A549 (cell line): ENCODE measurements at regions not wholly inside any gene's neighbourhood (a gene's known extent, or its start where the extent isn't known, plus 50 kb on each side); places are given as distances from the start of the nearest gene placed in this dataset.
"Not testable (repeated sequence)": the region's sequence is repeated elsewhere in the genome, so short reads cannot be mapped to it uniquely, and the experiment has no call there.

Source experiments
- ATAC-seq, 2 experiments: fragments of 200-7000 bp in 1 of 2; fragments of >200 bp in 1 of 2; cut with Nextera tagmentation in 1 of 2; cut with Tn5 transposase in 1 of 2; 3 replicates each; pipeline versions ENCODE4 v1.8.0 to v1.9.1; 2018 to 2020; ENCODE audit warnings: mild to moderate bottlenecking in 1 of 2, moderate library complexity in 1 of 2
- CTCF ChIA-PET: fragments of 300-600 bp; sonication (Branson Sonifier 250); formaldehyde crosslinking; extraction: SDS; loops from one replicate; lab custom pipeline; 2021; ENCODE audit warnings: antibody characterized with exemption, inconsistent platforms; lab: Yijun Ruan, JAX
- POLR2A ChIA-PET: fragments of 350-600 bp; formaldehyde crosslinking; extraction: SDS; loops from one replicate; lab custom pipeline; 2021; ENCODE audit warnings: antibody characterized with exemption, inconsistent platforms; lab: Yijun Ruan, JAX
- DNase-seq, 2 experiments: peaks; one replicate each; pipeline versions ENCODE4 v3.0.0 to v3.0.0-alpha.2; 2011 to 2016; ENCODE audit warnings: low read depth in 1 of 2, low spot score in 1 of 2
- FAIRE-seq: peaks from 2 replicates; lab custom pipeline; 2011; peaks lifted over from hg19 to GRCh38; lab: Jason Lieb, UNC
- H3K27ac ChIP-seq, 2 experiments: fragments of >200 bp; sonication (Bioruptor Twin); formaldehyde crosslinking; 3 replicates each; pipeline ENCODE4 v1.5.1; 2016 to 2017
- H3K4me1 ChIP-seq: fragments of >200 bp; sonication (Bioruptor Twin); formaldehyde crosslinking; 3 replicates; pipeline ENCODE4 v1.6.1; 2016
- H3K4me2 ChIP-seq: fragments of >200 bp; sonication (Bioruptor Twin); formaldehyde crosslinking; 3 replicates; pipeline ENCODE4 v1.6.1; 2016
- H3K4me3 ChIP-seq: fragments of >200 bp; sonication (Bioruptor Twin); formaldehyde crosslinking; 3 replicates; pipeline ENCODE4 v1.5.1; 2016
- H3K9me3 ChIP-seq: fragments of >200 bp; sonication (Bioruptor Twin); formaldehyde crosslinking; 3 replicates; pipeline ENCODE4 v1.6.1; 2016
- EHF ChIP-seq: fragments of 250-450 bp; sonication (Bioruptor Pico); IDR thresholded peaks from 2 replicates; pipeline ENCODE4 v1.5.0; 2020; ENCODE audit warnings: mild to moderate bottlenecking
- EHMT2 ChIP-seq: fragments of 200-600 bp; sonication (generic); IDR thresholded peaks from 2 replicates; pipeline ENCODE4 v1.6.1; 2016; ENCODE audit warnings: antibody characterized with exemption, low read depth, mild to moderate bottlenecking, moderate library complexity
- ESRRA ChIP-seq: fragments of 150-350 bp; IDR thresholded peaks from 2 replicates; pipeline ENCODE4 v1.6.1; 2014; ENCODE audit warnings: mild to moderate bottlenecking, low read length, borderline replicate concordance
- FOSB ChIP-seq: fragments of 250-450 bp; sonication (Bioruptor Pico); IDR thresholded peaks from 2 replicates; pipeline ENCODE4 v1.5.0; 2020; ENCODE audit warnings: mild to moderate bottlenecking, moderate library complexity
- FOSL2 ChIP-seq, 2 experiments: fragments of 450-650 bp in 1 of 2; fragments of >200 bp in 1 of 2; sonication (Bioruptor Twin) in 1 of 2; formaldehyde crosslinking; IDR thresholded peaks; 2 replicates each; pipeline versions ENCODE4 v1.5.0 to v1.6.1; 2016 to 2020; ENCODE audit warnings: mild to moderate bottlenecking in 1 of 2, moderate library complexity in 1 of 2
- HOXB5 ChIP-seq: fragments of 250-450 bp; sonication (Bioruptor Pico); IDR thresholded peaks from 2 replicates; pipeline ENCODE4 v1.5.0; 2020; ENCODE audit warnings: mild to moderate bottlenecking, moderate library complexity
- NR3C1 ChIP-seq: fragments of >200 bp; sonication (Bioruptor Twin); formaldehyde crosslinking; IDR thresholded peaks from 3 replicates; pipeline ENCODE4 v1.6.1; 2017
- POLR2A ChIP-seq: IDR thresholded peaks from 2 replicates; pipeline ENCODE4 v1.6.1; 2012; ENCODE audit warnings: mild to moderate bottlenecking, low read length
- RAD21 ChIP-seq, 2 experiments: fragments of >200 bp in 1 of 2; sonication (Bioruptor Twin) in 1 of 2; formaldehyde crosslinking in 1 of 2; IDR thresholded peaks in 1 of 2; conservative IDR thresholded peaks in 1 of 2; 2 replicates in 1 of 2; 3 replicates in 1 of 2; pipeline ENCODE4 v1.6.1; 2012 to 2018; ENCODE audit warnings: inconsistent platforms in 1 of 2
- RARB ChIP-seq: fragments of 250-450 bp; sonication (Bioruptor Pico); IDR thresholded peaks from 2 replicates; pipeline ENCODE4 v1.8.0; 2021; ENCODE audit warnings: mild to moderate bottlenecking, moderate library complexity
- TFCP2L1 ChIP-seq: fragments of 250-450 bp; sonication (Bioruptor Pico); IDR thresholded peaks from 2 replicates; pipeline ENCODE4 v1.5.0; 2021; ENCODE audit warnings: mild to moderate bottlenecking
- ZNF302 ChIP-seq: fragments of 250-450 bp; sonication (Bioruptor Pico); IDR thresholded peaks from 2 replicates; pipeline ENCODE4 v1.9.0; 2021; ENCODE audit warnings: inconsistent platforms, mild to moderate bottlenecking, moderate library complexity
- WGBS: methylation state at CpG from one replicate; pipeline ENCODE4 v1.1.6; 2017; ENCODE audit errors: missing lambda C conversion rate; 5-methylcytosine and 5-hydroxymethylcytosine counted together
- TF ChIP-seq, protein P1 (sequence below): IDR thresholded peaks from 2 replicates; pipeline ENCODE4 v1.6.1; 2012
- TF ChIP-seq, protein P2 (sequence below): fragments of >200 bp; sonication (Bioruptor Twin); formaldehyde crosslinking; IDR thresholded peaks from 3 replicates; pipeline ENCODE4 v1.5.1; 2016

GRCh38 chr5:54793468-54794134 is 191.8 kb downstream of the ESM1 start:
- FAIRE-seq (no peak), ATAC-seq (no peak), DNase-seq (no peak)
- no peak overlapping the region for H3K4me3 ChIP-seq
- H3K9me3 ChIP-seq: no peaks in the 10 kb centered on the region
- TF ChIP-seq EHF (no peak), NR3C1 (no peak), HOXB5 (no peak), ESRRA (no peak), EHMT2 (no peak), FOSB (CRISPR knock-in tag) (no peak), RARB (CRISPR knock-in tag) (no peak)
- TF ChIP-seq, protein P1, sequence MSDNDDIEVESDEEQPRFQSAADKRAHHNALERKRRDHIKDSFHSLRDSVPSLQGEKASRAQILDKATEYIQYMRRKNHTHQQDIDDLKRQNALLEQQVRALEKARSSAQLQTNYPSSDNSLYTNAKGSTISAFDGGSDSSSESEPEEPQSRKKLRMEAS: no peak
- no peak overlapping the region for H3K4me2 ChIP-seq
- no peaks in the 10 kb centered on the region for H3K4me1 ChIP-seq
- ChIA-PET CTCF (no interaction called here), POLR2A (no interaction called here)
- WGBS: 60% methylated on average over 4 of the region's 4 CpGs
- no peak overlapping the region for H3K27ac ChIP-seq

DNA sequence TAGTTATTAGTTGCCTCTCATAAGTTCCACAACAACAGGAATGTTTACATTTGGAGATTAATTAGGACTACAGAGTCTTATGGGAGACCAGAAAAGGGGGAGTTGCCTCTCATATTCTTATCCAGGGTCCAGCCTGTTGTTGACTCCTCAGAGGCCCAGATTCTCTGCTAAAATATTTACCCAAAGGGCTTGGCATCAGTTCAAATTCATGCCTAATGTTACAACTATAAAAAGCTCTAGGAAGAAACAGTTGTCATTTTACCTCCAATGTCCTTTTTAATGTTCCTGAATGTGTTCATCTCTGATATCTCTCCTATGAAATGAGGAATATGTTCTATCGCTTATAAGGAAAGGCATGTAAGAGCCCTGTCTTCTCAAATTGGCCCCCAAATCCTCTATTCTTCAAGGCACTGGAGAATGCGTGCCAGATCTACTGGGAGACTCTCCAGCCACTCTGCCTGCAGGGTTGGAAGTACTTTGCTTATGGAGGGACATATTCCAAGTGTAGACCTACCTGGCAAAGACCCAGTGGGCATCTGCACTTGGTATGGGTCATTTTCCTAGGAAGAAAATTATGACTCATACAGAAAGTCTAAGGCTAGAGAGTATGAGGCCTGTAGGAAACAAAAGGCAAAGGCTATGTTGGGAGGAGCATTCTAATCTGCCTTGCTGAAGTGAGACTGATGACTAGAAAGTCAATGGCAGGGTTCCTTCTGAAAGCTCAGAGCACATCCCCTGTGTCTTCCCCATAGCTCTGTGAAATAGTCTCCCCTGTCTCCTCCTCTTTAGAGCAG is 192.6 kb downstream of the ESM1 start:
- CTCF ChIA-PET: no interaction called here
- no peak for ATAC-seq
- Histone ChIP-seq H3K4me3 (no peak overlapping the region), H3K4me2 (no peak overlapping the region), H3K27ac (no peak overlapping the region), H3K4me1 (no peaks in the 10 kb centered on the region), H3K9me3 (no peaks in the 10 kb centered on the region)
- TF ChIP-seq FOSL2 (IDR thresholded peaks at IDR 0.05) (no peak), FOSL2 (CRISPR knock-in tag; IDR thresholded peaks at IDR 0.05) (no peak), TFCP2L1 (CRISPR knock-in tag) (no peak), POLR2A (no peak)
- WGBS: 27% methylated on average over 2 of the region's 2 CpGs
- DNase-seq: no peak
- FAIRE-seq: no peak
- POLR2A ChIA-PET: no interaction called here

GRCh38 chr5:54787910-54788309 is 197.5 kb downstream of the ESM1 start:
- H3K9me3 ChIP-seq, H3K27ac ChIP-seq, ATAC-seq, DNase-seq, CTCF ChIA-PET, FAIRE-seq, H3K4me2 ChIP-seq, H3K4me1 ChIP-seq, POLR2A ChIA-PET, H3K4me3 ChIP-seq: not testable (repeated sequence)
- WGBS: 53% methylated on average over 3 of the region's 3 CpGs

DNA sequence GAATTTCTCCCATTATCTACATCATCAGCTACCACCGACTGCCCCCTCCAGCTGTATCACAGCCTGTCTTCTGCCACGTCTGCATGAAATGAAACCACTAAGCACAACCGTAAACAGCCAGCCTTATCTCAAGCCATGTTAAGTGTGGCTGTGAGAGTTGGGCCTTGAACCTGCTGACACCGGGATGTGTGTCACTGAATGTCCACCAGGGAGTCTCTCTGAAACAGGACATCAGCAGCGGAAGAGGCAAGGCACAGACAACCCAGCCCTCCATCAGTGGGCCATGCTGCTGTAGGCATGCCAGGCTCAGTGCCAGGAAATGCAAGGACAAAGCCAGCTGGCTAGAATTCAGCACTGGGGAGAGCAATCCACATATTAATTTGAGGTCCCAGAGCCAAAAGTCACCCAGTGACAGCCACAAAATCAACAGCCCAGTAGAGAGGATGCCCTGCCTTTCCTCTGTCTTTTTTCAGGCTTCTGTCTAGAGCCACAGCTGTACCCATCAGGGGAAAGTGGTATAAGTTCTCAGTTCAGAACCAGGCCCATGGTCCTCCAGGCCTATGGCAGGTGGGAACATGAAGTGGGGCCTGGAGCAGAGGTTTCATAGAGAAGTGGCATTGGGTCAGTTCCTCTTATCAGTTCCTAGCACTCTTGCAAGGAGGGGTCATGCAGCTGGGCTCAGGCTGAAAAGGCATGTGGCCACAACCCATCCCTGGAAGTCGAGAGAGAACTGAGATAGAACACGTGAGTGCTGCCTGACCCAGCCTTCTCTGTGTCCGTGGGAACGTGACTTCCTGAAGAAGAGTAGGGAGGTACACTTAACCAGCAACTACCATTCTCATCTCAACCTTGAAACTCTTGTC is 199.4 kb downstream of the ESM1 start:
- ChIA-PET POLR2A (no interaction called here), CTCF (interaction anchor here (0.9 kb wide), 1 partner anchor 12 kb away, joined by 3 read pairs; no protein-coding TSS in a partner anchor)
- no peak for FAIRE-seq
- Histone ChIP-seq H3K4me1 (no peaks in the 10 kb centered on the region), H3K4me3 (no peak overlapping the region), H3K9me3 (0 out of 3 replicates have a peak, but pooled peaks cover 3% of the 10 kb centered on the region), H3K4me2 (no peak overlapping the region), H3K27ac (no peak overlapping the region)
- ATAC-seq: no peak
- DNase-seq: no peak
- 38% methylated on average over 9 of the region's 9 CpGs for WGBS
- no peak for TF ChIP-seq ZNF302 (CRISPR knock-in tag)
- TF ChIP-seq, protein P2, sequence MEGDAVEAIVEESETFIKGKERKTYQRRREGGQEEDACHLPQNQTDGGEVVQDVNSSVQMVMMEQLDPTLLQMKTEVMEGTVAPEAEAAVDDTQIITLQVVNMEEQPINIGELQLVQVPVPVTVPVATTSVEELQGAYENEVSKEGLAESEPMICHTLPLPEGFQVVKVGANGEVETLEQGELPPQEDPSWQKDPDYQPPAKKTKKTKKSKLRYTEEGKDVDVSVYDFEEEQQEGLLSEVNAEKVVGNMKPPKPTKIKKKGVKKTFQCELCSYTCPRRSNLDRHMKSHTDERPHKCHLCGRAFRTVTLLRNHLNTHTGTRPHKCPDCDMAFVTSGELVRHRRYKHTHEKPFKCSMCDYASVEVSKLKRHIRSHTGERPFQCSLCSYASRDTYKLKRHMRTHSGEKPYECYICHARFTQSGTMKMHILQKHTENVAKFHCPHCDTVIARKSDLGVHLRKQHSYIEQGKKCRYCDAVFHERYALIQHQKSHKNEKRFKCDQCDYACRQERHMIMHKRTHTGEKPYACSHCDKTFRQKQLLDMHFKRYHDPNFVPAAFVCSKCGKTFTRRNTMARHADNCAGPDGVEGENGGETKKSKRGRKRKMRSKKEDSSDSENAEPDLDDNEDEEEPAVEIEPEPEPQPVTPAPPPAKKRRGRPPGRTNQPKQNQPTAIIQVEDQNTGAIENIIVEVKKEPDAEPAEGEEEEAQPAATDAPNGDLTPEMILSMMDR: no peak
- TF ChIP-seq RARB (CRISPR knock-in tag): no peak
- TF ChIP-seq TFCP2L1 (CRISPR knock-in tag): no peak
- TF ChIP-seq RAD21 (conservative IDR thresholded peaks at IDR 0.05 in 1 of 2, IDR thresholded peaks at IDR 0.05 in 1 of 2): no peak
- no peak for TF ChIP-seq FOSL2 (IDR thresholded peaks at IDR 0.05)
- TF ChIP-seq FOSL2 (CRISPR knock-in tag; IDR thresholded peaks at IDR 0.05): no peak
- no peak for TF ChIP-seq NR3C1
